Heart left ventricle (tissue), 16 donors: ENCODE measurements at regions not wholly inside any gene's neighbourhood (a gene's known extent, or its start where the extent isn't known, plus 50 kb on each side); places are given as distances from the start of the nearest gene placed in this dataset.

Experiments
- ATAC-seq, 4 donors: fragments of 200-7000 bp; cut with Tn5 transposase; one replicate each; pipeline ENCODE4 v1.9.1; 2020 to 2022; ENCODE audit warnings: moderate library complexity in 4 of 4, mild to moderate bottlenecking in 3 of 4, moderate number of reproducible peaks in 1 of 4
- DNase-seq, 5 donors: peaks; one replicate each; pipeline ENCODE4 v3.0.0-alpha.2; 2020
- H3K27ac ChIP-seq, 12 donors: fragments of 200-600 bp; sonication (generic) in 4 of 12; one replicate each; pipeline versions ENCODE4 v1.5.0 to v1.8.0; 2016 to 2022; ENCODE audit warnings: mild to moderate bottlenecking in 2 of 12
- H3K27me3 ChIP-seq, 9 donors: fragments of 200-600 bp; sonication (generic) in 2 of 9; one replicate each; pipeline versions ENCODE4 v1.5.1 to v1.8.0; 2016 to 2022; ENCODE audit warnings: mild to moderate bottlenecking in 3 of 9
- H3K36me3 ChIP-seq, 9 donors: fragments of 200-600 bp; sonication (generic) in 2 of 9; one replicate each; pipeline versions ENCODE4 v1.5.0 to v1.8.0; 2018 to 2022; ENCODE audit warnings: mild to moderate bottlenecking in 2 of 9
- H3K4me1 ChIP-seq, 12 donors: fragments of 200-600 bp; sonication (generic) in 4 of 12; one replicate each; pipeline versions ENCODE4 v1.5.0 to v1.8.0; 2016 to 2022; ENCODE audit warnings: mild to moderate bottlenecking in 3 of 12
- H3K4me3 ChIP-seq, 12 donors: fragments of 200-600 bp; sonication (generic) in 4 of 12; one replicate each; pipeline versions ENCODE4 v1.5.0 to v1.8.0; 2017 to 2022; ENCODE audit warnings: mild to moderate bottlenecking in 9 of 12, moderate library complexity in 4 of 12
- H3K9me3 ChIP-seq, 12 donors: fragments of 200-600 bp; sonication (generic) in 4 of 12; one replicate each; pipeline versions ENCODE4 v1.5.0 to v1.8.0; 2016 to 2022; ENCODE audit warnings: mild to moderate bottlenecking in 1 of 12
- POLR2A ChIP-seq, 2 donors: fragments of 450-650 bp; IDR thresholded peaks; one replicate each; pipeline ENCODE4 v1.6.1; 2017; ENCODE audit warnings: antibody characterized with exemption in 2 of 2, mild to moderate bottlenecking in 2 of 2, moderate library complexity in 2 of 2
- WGBS, 4 donors: extraction: QIAGEN DNeasy Blood & Tissue Kit in 2 of 4; methylation state at CpG; one replicate each; pipeline versions ENCODE4 v1.1.5 to v1.1.7; 2013 to 2018; 5-methylcytosine and 5-hydroxymethylcytosine counted together
- intact Hi-C, 10 donors: fragments of 100-400 bp; cut with DNase I; formaldehyde crosslinking; loops; one replicate each; pipeline versions ENCODE4 v1.11.1 to v1.14.2; 2022
- TF ChIP-seq, protein P1 (sequence below), 12 donors: fragments of 200-600 bp; sonication (generic) in 4 of 12; IDR thresholded peaks; one replicate each; pipeline versions ENCODE4 v1.5.0 to v1.8.0; 2018 to 2022; ENCODE audit warnings: antibody characterized with exemption in 12 of 12, mild to moderate bottlenecking in 5 of 12
- donor health status: ischemic (EF 13 %, LVEDD 7.1; RV severe dilation, severe dysfunction).
- donor health status: healthy with polysubstance abuse.
- donor health status: DM: no; HTN: yes; CAD: no.
- donor health status: DM: no; HTN: no; CAD: no.
- donor health status: ischemic (EF 25% LVEDD 6.9; RV normal size, moderate dysfunction).
- donor health status: ischemic (EF 25% LVEDD 5.7; RV mildly dilated, moderate dysfunction).
- donor health status: healthy.
- donor health status: DM: yes; HTN: yes; CAD: no.
- donor health status: ischemic (EF 35%, LVEDD 5.7; RV mildly dilated, moderate dysfunction).
- donor health status: nonischemic (EF 11% LVEDD 7.7; RV severe dilation, severe dysfunction).
- donor health status: DM: yes; HTN: yes; CAD: no.
- donor health status: PGD.
- donor health status: ischemic (EF 29% LVEDD 5.4; RV normal size, mild dysfunction).
- donor health status: nonischemic (EF 23%, LVEDD 6.1; RV moderate dilation, normal function).

DNA sequence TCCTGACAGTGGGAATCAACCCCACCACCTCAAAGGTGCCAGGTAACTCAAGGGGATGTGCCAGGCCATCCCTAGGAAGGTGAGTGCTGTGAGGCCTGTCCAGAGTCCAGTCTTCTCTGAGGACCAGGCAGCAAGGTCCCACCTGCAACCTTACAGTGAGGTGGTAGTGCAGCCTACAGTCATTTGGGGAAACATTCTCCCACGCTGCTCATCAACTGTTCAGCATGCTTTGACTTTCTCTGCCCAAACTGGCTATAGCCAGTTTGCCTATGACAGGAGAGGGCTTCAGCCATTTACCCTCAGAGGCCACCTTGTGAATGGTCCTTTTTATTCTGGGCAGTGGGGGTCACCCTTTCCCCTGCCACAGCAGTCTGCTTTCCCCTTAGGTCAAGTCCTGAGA is 81.9 kb downstream of the ATPSCKMT start:
- H3K4me3 ChIP-seq: no peak overlapping the region
- no peaks in the 10 kb centered on the region for H3K4me1 ChIP-seq
- ATAC-seq (peak in 1 of 4 donors; percentile 22), DNase-seq (no peak)
- WGBS, 4 donors: 85 to 100% (median 93%) methylated on average over 1 of the region's 1 CpG
- H3K27me3 ChIP-seq: no peaks in the 10 kb centered on the region
- no peak overlapping the region for H3K27ac ChIP-seq
- H3K9me3 ChIP-seq: peaks cover 0 to 35% (median 17%) of the 10 kb centered on the region in 12 donors
- H3K36me3 ChIP-seq: no peaks in the 10 kb centered on the region
- no peak for TF ChIP-seq POLR2A (IDR thresholded peaks at IDR 0.05)
- TF ChIP-seq, protein P1, sequence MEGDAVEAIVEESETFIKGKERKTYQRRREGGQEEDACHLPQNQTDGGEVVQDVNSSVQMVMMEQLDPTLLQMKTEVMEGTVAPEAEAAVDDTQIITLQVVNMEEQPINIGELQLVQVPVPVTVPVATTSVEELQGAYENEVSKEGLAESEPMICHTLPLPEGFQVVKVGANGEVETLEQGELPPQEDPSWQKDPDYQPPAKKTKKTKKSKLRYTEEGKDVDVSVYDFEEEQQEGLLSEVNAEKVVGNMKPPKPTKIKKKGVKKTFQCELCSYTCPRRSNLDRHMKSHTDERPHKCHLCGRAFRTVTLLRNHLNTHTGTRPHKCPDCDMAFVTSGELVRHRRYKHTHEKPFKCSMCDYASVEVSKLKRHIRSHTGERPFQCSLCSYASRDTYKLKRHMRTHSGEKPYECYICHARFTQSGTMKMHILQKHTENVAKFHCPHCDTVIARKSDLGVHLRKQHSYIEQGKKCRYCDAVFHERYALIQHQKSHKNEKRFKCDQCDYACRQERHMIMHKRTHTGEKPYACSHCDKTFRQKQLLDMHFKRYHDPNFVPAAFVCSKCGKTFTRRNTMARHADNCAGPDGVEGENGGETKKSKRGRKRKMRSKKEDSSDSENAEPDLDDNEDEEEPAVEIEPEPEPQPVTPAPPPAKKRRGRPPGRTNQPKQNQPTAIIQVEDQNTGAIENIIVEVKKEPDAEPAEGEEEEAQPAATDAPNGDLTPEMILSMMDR (IDR thresholded peaks at IDR 0.05): no peak
- intact Hi-C loops: no loop called here

- intact Hi-C loops: no loop called here
- ATAC-seq (no peak), DNase-seq (no peak)
- Histone ChIP-seq H3K36me3 (no peaks in the 10 kb centered on the region), H3K9me3 (peaks cover 0 to 35% (median 17%) of the 10 kb centered on the region in 12 donors), H3K4me3 (no peak overlapping the region), H3K27me3 (no peaks in the 10 kb centered on the region), H3K4me1 (no peaks in the 10 kb centered on the region), H3K27ac (no peak overlapping the region)
- WGBS, 4 donors: 93 to 100% (median 97%) methylated on average over 1 of the region's 1 CpG
- TF ChIP-seq POLR2A (IDR thresholded peaks at IDR 0.05): no peak
- TF ChIP-seq, protein P1 (IDR thresholded peaks at IDR 0.05): no peak
Observed at GRCh38 chr5:10166392-10166791, 83.3 kb downstream of the ATPSCKMT start.

- H3K36me3 ChIP-seq: no peaks in the 10 kb centered on the region
- H3K4me3 ChIP-seq: no peak overlapping the region
- ATAC-seq (no peak), DNase-seq (no peak)
- H3K27me3 ChIP-seq: no peaks in the 10 kb centered on the region
- H3K9me3 ChIP-seq: peaks cover 0 to 35% (median 16%) of the 10 kb centered on the region in 12 donors
- intact Hi-C loops: no loop called here
- WGBS, 4 donors: 25 to 28% (median 26%) methylated on average over 5 of the region's 5 CpGs
- TF ChIP-seq POLR2A (IDR thresholded peaks at IDR 0.05): no peak
- TF ChIP-seq, protein P1 (IDR thresholded peaks at IDR 0.05): no peak
- H3K4me1 ChIP-seq: no peaks in the 10 kb centered on the region
- no peak overlapping the region for H3K27ac ChIP-seq
Observed at GRCh38 chr5:10162468-10162867, 87.2 kb downstream of the ATPSCKMT start.

GRCh38 chr5:10161778-10162177 is 87.9 kb downstream of the ATPSCKMT start:
- intact Hi-C loops: no loop called here
- Histone ChIP-seq H3K4me3 (no peak overlapping the region), H3K36me3 (no peaks in the 10 kb centered on the region), H3K27me3 (no peaks in the 10 kb centered on the region), H3K4me1 (no peaks in the 10 kb centered on the region), H3K27ac (no peak overlapping the region), H3K9me3 (peaks cover 0 to 30% (median 16%) of the 10 kb centered on the region in 12 donors)
- TF ChIP-seq, protein P1 (IDR thresholded peaks at IDR 0.05): no peak
- no peak for TF ChIP-seq POLR2A (IDR thresholded peaks at IDR 0.05)
- 64 to 74% (median 67%) methylated on average over 3 of the region's 3 CpGs for WGBS, 4 donors
- ATAC-seq: no peak
- no peak for DNase-seq
